Activated CD4-positive, alpha-beta T cell treated with anti-CD3 and anti-CD28 coated beads, Interleukin-2, amount 50 U/mL, for 1 hour (primary cell): ENCODE measurements at regions not wholly inside any gene's neighbourhood (a gene's known extent, or its start where the extent isn't known, plus 50 kb on each side); places are given as distances from the start of the nearest gene placed in this dataset.
"Not testable (repeated sequence)": the region's sequence is repeated elsewhere in the genome, so short reads cannot be mapped to it uniquely, and the experiment has no call there.

ENCODE experiments used
- DNase-seq: peaks from one replicate; pipeline ENCODE4 v3.0.0-alpha.2; 2020

DNA sequence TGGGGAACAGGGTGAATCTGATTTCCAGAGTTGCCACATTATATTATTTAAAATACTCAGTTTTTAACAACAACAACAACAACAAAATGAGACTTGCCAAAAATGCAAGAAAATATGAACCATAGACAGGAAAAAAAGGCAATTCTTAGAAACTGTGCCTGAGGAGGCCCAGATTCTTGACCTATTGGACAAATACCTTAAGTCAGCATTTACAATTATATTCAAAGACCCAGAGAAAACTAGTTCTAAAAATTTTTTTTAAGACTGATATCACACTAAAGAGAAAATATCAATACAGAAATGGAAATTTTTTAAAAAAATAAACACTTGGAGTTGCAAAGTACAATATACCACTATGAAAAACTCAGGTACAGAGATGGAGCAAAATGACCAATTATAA, 152.8 kb upstream of the LYPLAL1 start:
- DNase-seq: no peak

DNA sequence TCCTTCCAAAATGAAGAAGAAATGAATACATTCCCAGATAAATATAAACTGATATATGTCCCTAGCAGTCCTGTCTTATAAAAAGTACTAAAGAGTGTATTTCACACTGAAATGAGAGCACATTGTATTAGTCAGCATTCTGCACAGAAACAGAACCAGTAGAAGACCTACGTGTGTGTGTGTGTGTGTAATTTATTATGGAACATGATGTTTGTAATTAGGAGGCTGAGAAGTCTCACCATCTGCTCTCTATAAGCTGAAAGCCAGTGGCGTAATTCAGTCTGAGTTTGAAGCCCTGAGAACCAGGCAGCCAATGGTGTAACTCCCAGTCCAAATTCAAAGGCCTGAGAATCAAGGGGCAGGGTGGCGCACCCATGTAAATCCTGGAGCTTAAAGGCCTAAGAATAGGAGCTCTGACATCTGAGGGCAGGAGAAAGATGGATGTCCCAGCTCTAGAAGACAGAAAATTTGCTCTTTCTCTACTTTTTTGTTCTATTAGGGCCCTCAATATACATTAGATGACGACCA, 146.5 kb upstream of the LYPLAL1 start:
- no peak for DNase-seq

DNA sequence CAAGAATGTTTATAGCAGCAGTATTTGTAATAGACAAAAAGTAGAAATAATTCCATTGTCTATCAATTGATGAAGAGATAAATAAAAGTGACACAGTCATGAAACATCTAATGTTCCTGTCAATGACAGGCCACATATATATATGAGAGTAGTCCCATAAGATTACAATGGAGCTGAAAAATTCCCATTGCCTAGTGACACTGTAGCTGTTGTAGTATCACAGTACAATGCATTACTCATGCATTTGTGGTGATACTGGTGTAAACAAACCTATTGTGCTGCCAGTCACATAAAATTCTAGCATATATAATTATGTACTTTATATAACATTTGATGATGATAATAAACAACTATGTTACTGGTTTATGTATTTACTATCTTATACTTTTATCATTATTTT, 141.9 kb upstream of the LYPLAL1 start:
- no peak for DNase-seq

DNA sequence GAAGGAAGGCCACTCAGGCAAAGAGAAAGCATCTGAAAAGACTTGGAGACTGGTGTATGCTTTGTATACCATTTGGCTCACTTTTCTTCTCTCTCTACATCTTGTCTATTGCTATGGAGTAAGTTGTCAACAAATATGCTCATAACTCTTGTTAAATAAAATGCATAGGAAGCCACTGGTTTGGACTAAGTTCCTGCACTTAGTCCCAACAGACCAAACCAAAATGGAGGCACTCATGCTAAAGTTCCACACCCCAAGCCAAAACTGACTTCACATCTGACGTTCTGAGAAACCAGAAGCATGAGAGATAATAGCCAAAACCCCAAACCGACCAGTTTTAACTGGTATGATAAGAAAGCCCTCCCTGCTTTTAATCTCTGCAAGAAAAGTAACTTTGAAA, 135.3 kb upstream of the LYPLAL1 start:
- DNase-seq: no peak

DNA sequence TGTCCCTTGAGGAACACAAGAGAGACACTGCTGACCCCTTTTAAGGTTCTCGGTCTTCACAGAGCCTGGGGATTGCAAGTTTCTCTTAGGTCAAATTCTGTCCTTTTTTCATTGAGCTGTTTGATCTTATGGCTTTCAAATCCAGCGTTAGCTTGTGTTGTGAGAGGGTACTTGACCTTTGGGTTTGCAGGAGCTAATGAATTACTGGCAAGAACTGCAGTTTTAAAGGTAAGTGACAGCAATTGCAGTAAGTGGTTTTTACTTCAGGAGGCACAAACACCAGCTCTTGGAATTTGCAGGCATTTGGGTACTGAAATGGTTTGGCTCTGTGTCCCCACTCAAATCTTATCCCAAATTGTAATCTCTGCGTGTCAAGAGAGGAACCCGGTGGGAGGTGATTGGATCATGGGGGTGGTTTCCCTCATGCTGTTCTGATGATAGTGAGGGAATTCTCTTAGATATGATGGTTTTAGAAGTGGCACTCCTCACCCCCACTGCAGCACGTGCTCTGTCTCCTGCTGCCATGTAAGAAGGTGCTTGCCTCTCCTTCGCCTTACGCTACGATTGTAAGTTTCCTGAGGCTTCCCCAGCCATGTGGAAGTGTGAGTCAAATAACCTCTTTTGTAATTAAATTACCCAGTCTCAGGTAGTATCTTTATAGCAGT, 134.5 kb upstream of the LYPLAL1 start:
- DNase-seq: no peak

GRCh38 chr1:219039682-219040154, 134.0 kb upstream of the LYPLAL1 start:
- no peak for DNase-seq

GRCh38 chr1:219040291-219040690, 133.4 kb upstream of the LYPLAL1 start:
- DNase-seq: no peak

- DNase-seq: no peak
Measured at GRCh38 chr1:219041141-219041540, 132.5 kb upstream of the LYPLAL1 start.

DNA sequence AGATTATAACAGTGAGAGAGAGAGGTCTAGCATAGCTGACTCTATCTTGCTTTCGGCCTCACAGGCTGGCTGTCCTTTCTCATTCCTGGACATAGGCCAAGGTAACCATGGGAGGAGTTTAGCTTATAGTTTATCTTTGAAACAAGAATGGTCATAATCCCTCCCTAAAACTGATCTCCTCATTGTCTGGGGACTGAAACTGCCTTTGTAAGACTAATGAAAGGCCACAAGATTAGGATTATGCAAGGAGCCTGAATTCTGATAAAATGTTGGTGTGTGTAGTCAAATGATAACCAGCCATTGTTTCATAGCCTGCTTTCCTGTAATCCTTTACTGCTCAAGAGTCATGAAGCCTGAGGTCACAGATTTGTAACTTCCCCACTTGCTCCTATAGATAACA, 131.9 kb upstream of the LYPLAL1 start:
- no peak for DNase-seq

- no peak for DNase-seq
Measured at GRCh38 chr1:219042769-219043168, 130.9 kb upstream of the LYPLAL1 start.

DNA sequence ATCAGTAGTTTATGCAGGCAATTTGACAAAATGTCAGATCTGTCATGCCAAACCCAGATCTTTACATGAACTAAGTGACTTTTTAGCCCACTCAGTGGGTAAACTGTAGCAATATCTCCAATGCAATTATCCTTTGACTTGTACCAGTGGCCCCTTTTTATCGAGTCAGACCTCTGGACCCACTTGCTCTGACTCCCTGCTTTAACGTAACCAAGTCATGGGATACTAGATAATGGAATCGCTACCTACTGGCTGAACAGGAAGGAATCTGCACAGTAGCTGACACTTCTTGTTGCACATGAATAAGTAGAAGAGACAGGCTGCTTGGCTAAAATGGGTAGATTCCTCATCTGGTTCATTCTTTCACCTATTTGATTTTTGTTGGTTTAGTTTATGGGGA, 128.4 kb upstream of the LYPLAL1 start:
- no peak for DNase-seq

GRCh38 chr1:219049501-219049900, 124.2 kb upstream of the LYPLAL1 start:
- no peak for DNase-seq

- no peak for DNase-seq
Measured at GRCh38 chr1:219050086-219050821, 123.4 kb upstream of the LYPLAL1 start.

DNA sequence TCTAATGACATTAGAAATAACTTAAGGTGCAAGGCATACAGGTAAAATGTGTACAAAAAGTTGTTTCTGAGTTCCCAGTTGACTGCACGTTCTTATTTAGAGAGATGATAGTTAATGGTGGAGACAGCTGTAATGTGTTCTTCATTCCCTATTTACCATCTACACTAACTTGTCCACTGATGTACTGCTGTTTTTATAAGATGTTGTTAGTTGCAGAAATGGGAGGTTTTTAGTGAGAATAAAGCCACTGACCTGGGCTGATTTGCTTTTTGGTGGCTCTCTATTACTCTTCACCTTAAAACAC, 122.9 kb upstream of the LYPLAL1 start:
- no peak for DNase-seq

- DNase-seq: no peak
Measured at GRCh38 chr1:219051547-219051946, 122.1 kb upstream of the LYPLAL1 start.

DNA sequence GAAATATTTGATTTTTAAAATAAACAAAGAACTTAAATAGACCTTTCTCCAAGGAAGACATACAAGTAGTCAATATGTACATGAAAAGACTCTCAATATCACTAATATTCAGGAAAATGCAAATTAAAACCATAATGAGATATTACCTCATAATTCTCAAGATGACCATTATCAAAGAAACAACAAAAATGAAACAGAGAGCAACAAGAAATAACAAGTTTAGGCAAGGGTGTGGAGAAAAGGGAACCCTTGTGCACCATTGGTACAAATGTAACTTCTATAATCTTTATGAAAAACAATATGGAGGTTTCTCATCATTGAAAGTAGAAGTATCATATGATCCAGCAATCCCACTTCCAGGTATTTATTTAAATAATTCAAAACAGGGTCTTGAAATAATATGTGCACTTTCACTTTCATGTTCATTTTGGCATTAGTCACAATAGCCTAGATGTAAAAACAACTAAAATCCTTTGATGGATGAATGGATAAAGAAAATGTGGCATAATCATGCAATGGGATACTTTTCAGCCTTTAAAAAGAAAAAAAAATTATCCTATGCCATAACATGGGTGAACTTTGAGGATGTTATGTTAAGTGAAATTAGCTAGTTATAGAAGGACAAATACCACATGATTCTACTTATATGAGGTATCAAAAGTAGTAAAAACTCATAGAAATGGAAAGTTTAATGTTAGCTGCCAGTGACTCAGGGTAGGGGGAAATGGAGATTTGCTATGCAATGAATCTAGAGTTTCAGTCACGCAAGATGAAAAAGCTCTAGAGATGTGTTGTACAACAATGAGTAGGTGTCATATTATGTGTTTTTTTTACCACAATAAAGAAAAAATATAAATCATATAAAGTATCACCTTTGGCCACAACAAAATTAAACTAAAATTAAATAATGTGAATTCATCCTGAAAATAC, 114.5 kb upstream of the LYPLAL1 start:
- no peak for DNase-seq

DNA sequence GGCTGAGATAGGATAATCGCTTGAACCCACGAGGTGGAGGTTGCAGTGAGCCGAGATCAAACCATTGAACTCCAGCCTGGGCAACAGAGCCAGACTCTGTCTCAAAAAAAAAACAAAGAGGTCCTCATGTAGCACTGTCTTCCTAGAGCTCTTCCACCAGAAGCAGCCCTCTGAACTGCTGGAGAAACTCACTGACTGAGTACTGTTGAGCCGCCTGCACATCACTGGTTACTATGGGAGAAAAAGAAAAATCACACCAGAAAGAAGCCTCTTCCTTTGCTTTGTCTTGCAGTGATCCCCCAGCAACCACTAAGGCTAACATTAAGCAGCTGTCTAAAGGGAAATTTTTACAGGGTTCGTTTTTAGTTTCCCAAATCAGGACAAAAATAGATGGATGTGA, 112.9 kb upstream of the LYPLAL1 start:
- DNase-seq: no peak

DNA sequence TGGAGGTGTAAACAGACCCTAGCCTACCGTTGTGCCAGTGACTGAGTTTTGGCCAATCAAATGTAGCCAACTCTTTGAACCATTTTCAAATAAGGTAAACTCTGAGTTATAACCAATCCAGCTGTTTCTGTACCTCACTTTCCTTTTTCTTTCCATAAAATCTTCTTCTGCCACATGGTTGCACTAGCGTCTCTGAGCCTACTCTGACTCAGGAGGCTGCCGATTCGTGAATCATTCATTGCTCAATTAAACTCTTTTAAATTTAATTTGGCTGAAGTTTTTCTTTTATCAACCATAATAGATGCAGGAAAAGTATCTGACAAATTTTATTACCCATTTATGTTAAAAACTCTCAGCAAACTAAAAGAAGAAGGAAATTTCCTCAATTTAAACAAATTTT, 111.5 kb upstream of the LYPLAL1 start:
- no peak for DNase-seq

- no peak for DNase-seq
Measured at GRCh38 chr1:219066098-219066497, 107.6 kb upstream of the LYPLAL1 start.

DNA sequence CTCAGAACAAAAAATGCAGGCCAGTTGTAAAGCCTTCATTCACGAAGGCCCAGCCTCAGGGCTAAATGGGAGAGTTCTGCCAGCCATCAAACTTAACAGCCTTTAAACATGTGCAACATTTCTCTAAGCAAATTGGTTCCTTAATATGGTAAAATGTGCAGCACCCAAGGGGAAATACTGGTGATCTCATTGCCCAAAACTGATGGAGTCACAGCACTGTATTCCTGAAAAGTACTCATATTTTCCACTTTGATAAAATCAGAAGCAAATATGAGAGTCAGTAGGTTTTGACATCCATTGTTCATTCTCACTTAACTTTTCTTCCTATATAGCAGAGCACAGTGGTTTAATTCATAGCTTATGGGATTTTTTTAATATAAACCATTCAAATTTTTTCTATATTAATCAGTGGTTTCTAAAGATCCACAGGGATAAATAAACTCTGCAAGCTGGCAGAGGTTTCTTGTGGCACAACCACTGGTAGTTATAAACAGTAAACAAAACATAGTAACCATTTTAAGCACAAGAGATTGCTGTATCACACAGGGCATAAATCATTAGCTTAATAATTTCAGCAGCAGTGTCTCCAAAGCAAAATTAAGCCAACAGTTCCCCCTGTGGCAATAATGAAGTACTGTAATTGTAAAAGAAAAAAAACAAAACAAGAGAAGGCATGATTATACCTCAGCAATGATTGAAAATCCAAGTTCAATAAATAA, 106.9 kb upstream of the LYPLAL1 start:
- DNase-seq: no peak

- DNase-seq: no peak
Measured at GRCh38 chr1:219067350-219067712, 106.3 kb upstream of the LYPLAL1 start.

- not testable (repeated sequence) for DNase-seq
Measured at GRCh38 chr1:219070395-219070794, 103.3 kb upstream of the LYPLAL1 start.

GRCh38 chr1:219071209-219071608, 102.5 kb upstream of the LYPLAL1 start:
- no peak for DNase-seq
